HG03108 (cell line): ENCODE measurements at regions not wholly inside any gene's neighbourhood (a gene's known extent, or its start where the extent isn't known, plus 50 kb on each side); places are given as distances from the start of the nearest gene placed in this dataset.
A peak's percentile ranks its signal among the peaks of the same experiment; 100 is the strongest.

ENCODE experiments used
- ATAC-seq: cut with Tn5 transposase; IDR thresholded peaks from one replicate; pipeline ENCODE4 v1.9.1; 2021; ENCODE audit warnings: moderate library complexity; ENCODE audit not compliant: unreplicated experiment

DNA sequence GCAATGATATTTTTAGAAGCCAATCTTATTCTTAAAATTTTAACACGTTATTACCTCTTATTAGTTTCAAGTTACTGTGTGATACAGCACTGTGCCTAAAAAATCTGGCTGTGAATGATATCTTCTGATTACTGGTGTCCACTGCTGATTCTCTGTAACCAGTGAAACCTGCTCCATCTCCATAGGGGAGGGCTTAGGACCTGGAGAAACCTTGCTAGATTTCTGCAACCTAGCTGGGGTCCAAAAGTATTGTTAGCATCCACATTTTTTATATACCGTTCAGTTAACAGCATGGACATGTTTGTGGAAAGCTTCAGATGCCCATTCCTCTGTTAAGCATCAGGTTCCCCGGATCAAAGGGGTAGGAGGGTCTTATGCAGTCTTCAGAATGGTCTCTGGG is 193.9 kb upstream of the TOPAZ1 start:
- no peak for ATAC-seq

- no peak for ATAC-seq
Observed at GRCh38 chr3:44048196-44048924, 193.3 kb upstream of the TOPAZ1 start.

- no peak for ATAC-seq
Observed at GRCh38 chr3:44048949-44049348, 192.7 kb upstream of the TOPAZ1 start.

GRCh38 chr3:44050101-44050500 is 191.6 kb upstream of the TOPAZ1 start:
- ATAC-seq: no peak

- ATAC-seq: no peak
Observed at GRCh38 chr3:44050867-44051266, 190.8 kb upstream of the TOPAZ1 start.

DNA sequence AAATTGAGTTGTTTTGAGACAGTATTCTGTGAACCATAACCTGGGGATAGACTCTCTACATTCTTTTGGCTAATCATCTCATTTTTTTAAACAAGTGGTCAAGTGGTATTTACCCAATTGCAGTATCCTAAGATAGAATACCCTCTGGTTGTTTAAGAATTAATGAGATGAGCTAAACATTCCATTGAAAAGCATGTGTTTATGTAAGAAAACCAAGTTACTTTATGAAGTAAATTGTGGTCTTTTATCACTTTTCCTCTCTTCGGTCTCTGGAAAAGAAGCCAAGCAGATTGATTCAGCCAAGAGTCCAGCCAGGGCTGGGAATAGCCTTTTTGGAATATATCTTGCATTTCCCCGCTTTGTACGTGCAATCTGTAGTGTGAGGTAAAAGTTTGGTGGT is 185.7 kb upstream of the TOPAZ1 start:
- ATAC-seq: no peak

DNA sequence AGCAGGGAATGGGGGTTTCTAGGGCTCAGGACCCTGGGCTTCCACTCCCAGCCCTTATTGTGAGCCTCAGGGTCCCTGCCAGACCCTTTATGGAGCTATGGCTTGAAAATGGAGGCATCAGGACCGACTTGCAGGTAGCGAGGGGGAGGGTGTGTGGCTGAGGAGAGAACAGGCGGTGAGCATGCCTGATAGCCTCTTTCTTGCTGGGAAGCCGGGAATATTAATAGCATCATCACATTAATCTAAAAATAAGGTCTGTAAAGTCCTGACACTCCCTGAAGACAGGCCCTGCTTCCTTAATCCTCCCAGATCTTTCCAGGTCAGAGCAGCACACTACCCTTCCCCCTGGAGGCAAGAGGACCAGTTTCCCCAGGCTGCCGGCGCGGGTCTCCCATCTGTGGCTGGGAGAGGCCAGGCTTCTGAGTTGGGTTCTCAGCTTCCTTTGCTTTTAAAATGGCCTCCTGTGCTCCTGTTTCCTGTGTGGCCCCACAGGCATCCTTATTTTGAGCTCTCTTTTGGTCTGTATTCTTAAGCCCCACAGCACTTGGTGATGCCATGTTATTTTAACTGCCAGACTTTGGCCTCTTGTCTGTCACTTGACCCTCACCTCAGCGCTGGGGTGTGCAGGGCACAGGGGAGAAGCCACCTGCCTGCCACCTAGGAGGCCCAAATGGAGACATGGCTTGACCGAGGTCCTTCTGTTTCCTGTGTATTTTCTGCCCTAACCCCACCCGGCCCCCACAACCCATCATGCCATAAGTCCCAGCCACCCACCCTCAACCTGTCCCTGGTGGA is 185.0 kb upstream of the TOPAZ1 start:
- ATAC-seq: no peak

- peak; percentile 93 for ATAC-seq
Observed at GRCh38 chr3:44058022-44058867, 183.4 kb upstream of the TOPAZ1 start.

- ATAC-seq: peak; percentile 1
Observed at GRCh38 chr3:44058868-44059203, 182.8 kb upstream of the TOPAZ1 start.

DNA sequence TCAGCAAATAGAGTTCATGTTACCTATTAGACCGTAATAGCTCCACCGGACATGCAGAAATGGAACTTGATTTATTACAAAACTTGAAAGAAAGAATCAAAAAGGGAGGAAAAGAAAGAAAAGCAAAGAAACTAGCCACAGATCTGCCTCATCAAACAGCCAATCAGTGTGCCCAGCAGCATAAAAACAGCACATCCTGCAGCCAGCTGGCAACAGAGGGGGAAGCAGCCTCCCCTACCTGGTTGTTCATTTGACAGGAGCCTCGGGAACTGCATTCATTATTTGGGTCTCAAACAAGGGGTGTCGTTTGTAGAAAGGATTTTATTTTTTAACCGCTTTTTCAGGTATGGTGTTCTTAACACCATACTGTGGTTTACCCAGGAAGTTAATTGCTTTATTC is 181.5 kb upstream of the TOPAZ1 start:
- ATAC-seq: no peak

- ATAC-seq: no peak
Observed at GRCh38 chr3:44061268-44061667, 180.4 kb upstream of the TOPAZ1 start.

GRCh38 chr3:44061961-44062360 is 179.7 kb upstream of the TOPAZ1 start:
- ATAC-seq: no peak

- ATAC-seq: no peak
Observed at GRCh38 chr3:44065311-44066094, 176.2 kb upstream of the TOPAZ1 start.

DNA sequence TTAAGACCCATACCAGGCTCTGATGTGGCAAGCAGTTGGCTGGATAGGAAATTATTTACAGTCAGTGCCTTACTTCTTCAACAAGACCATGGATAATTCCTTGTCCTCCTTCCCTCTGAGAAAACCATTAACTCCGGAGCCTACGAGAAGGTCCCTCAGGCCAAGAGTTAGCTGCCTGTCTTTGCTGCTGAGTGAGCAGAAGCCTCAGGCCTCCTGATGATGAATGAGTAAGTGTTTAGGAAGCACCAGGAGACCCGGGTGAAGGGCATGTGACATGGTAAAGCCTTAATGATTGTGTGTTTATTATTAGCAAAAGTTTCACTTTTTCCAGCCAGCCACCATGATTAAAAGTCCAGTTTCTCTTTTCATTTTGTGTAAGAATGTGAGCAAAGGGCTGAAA is 174.9 kb upstream of the TOPAZ1 start:
- no peak for ATAC-seq

DNA sequence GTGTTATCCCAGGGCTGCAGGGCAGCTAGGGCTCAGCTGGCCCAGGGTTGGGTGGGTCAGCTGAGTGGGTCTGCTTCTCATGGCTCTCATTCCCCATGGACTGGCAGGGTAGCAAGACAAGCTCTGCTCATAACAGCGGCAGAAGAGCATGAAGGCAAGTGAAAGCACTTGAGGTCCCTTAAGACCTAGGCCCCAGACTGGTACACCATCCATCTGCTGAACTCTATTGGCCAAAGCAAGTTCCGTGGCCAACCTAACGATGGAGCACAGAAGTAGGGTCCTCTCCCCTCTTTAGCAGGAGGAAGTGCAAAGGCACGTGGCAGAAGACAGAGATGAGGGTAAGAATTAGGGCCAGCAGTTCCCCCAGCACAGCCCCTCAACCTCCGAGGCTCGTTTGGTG is 174.3 kb upstream of the TOPAZ1 start:
- no peak for ATAC-seq

DNA sequence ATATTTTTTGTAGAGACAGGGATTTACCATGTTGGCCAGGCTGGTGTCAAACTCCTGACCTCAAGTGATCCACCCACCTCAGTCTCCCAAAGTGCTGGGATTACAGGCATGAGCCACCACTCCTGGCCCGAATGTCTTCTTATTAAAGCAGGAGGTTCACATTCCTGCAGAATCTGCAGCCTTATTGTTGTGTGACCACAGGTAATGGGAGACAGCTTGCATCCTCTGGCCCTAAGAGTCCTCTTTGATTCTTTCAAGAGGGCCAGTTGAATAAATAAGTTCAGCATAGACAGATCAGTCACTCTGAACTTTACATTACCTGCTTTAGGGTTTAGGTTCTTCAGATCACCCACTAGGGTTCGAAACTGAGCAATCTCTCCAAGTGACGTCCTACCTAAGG is 172.9 kb upstream of the TOPAZ1 start:
- no peak for ATAC-seq

DNA sequence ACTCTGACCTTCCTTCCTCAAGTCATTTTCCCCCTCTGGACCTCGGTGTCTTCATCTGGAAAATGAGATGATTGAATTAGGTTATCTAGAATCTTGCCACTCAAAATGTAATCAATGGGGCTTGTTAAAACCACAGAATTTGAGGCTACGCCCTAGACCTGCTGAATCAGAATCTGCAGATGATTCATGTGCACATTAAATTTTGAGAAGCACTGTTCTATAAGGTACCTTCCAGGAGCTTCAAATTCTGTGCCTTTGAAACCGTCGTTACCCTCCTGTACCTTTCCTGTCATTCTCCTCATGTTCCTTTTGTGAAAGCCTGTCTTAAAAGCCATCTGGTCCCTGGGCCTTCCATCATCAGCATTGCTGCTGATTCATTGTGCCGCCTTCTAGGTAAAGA is 172.4 kb upstream of the TOPAZ1 start:
- no peak for ATAC-seq

DNA sequence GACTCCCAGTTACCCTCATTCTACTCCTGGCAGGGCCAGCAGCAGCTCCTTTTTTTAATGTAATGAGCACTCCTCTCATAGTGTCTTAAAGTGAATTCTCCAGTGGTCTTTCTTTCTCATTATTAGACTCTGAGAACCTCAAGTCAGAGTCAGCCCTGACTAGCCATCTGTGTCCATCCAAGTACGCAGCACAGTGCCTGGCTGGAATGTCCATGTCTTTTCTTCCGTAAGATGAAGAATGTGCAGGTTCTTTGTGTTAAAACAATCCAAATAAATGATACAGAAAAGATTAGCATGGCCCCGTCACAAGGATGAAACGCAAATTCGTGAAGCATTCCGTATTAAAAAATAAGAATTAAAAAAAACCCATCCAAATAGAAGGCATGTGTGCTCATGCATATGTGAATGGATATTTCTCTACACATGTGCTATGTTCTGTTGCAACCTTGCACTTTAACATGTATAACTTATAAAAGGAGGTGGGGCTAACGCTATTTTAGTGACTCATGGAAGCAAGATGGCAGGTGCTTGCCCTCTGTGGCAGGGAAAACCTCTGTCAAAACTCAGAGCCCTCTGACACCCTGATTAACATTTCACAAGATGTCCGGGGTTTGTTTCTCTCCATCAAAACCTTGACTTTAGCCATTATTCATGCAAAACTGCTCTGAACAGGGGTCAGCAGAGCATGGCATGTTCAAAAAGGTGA is 170.7 kb upstream of the TOPAZ1 start:
- no peak for ATAC-seq

DNA sequence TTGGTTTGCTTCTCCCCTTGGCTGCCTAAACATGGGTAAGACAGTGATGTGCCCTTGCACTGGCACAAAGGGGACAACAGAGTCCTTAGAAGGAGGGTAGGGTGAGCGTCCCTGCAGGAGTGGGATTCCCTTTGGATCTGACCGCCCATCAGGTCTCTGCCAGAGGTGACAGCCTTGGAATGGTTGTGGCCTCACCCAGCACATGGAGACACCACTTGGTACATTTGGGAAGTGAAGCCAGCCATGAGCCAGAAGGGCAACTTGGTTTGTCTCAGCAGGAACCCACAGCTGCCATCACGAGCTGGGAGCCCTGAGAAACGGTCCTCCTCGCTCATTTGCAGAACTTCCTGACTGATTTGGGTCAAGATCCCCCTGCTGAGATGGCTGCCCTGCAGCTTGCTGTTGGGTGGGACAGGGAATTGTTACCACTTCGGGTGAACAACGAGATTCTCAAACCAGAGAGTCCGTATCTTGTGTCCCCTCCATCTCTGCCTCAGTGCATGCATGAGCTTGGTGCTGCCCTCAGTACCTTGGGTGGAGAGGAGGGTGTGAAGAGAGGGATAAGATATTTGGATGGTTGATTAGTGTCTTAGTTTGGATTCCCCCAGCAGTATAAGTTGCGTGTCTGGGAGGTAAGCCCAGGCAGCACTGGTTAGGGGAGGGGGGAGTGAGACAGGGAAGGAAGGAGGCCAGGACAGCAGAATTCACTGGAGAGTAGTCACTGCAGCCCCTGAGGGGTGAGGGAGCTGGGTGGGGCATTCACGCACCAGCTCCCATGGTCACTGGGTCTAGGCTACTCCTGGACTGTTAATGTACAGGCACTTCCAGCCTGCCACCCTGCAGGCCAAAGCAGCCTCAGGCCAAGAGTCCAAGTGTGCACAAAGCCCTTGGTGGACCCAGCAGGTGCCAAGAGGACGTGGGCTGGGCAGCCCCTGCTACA is 168.8 kb upstream of the TOPAZ1 start:
- ATAC-seq: no peak
